GM21825 (cell line): ENCODE measurements at regions not wholly inside any gene's neighbourhood (a gene's known extent, or its start where the extent isn't known, plus 50 kb on each side); places are given as distances from the start of the nearest gene placed in this dataset.
"Not testable (repeated sequence)": the region's sequence is repeated elsewhere in the genome, so short reads cannot be mapped to it uniquely, and the experiment has no call there.

Experiments used
- ATAC-seq: cut with Tn5 transposase; IDR thresholded peaks from one replicate; pipeline ENCODE4 v1.9.1; 2021; ENCODE audit warnings: mild to moderate bottlenecking, moderate library complexity; ENCODE audit not compliant: unreplicated experiment

GRCh38 chr10:35889226-35889625 is 247.1 kb upstream of the FZD8 start:
- no peak for ATAC-seq

- ATAC-seq: no peak
These were observed 246.3 kb upstream of the FZD8 start for GRCh38 chr10:35888400-35888799.

GRCh38 chr10:35887685-35888084 is 245.6 kb upstream of the FZD8 start:
- no peak for ATAC-seq

- no peak for ATAC-seq
These were observed 243.0 kb upstream of the FZD8 start for GRCh38 chr10:35885076-35885475.

GRCh38 chr10:35884657-35885071 is 242.6 kb upstream of the FZD8 start:
- no peak for ATAC-seq

- ATAC-seq: no peak
These were observed 240.5 kb upstream of the FZD8 start for GRCh38 chr10:35882422-35883150.

- ATAC-seq: no peak
These were observed 239.2 kb upstream of the FZD8 start for GRCh38 chr10:35881320-35881719.

- ATAC-seq: no peak
These were observed 234.2 kb upstream of the FZD8 start for GRCh38 chr10:35876248-35876647.

- ATAC-seq: no peak
These were observed 233.1 kb upstream of the FZD8 start for GRCh38 chr10:35875016-35875676.

GRCh38 chr10:35874311-35875015 is 232.4 kb upstream of the FZD8 start:
- no peak for ATAC-seq

DNA sequence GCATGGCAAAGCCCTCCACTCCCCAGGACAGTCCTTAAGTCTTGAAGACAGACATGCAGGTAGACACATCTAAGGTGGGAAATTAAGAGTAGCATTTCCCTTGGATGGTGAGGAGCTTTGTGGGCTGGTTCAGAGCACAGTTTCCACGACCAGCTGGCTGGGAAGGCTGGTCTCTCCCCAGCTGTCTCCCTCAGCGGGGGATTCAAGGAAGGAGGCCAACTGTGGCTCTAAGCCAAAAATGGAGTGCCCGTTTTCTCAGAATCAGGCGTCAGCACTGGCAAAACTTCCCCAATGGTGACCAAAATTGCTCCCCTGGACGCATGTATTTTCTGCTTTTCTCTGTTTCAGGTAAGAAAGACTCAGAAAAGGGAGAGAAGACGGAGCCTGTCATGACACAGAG is 230.6 kb upstream of the FZD8 start:
- no peak for ATAC-seq

DNA sequence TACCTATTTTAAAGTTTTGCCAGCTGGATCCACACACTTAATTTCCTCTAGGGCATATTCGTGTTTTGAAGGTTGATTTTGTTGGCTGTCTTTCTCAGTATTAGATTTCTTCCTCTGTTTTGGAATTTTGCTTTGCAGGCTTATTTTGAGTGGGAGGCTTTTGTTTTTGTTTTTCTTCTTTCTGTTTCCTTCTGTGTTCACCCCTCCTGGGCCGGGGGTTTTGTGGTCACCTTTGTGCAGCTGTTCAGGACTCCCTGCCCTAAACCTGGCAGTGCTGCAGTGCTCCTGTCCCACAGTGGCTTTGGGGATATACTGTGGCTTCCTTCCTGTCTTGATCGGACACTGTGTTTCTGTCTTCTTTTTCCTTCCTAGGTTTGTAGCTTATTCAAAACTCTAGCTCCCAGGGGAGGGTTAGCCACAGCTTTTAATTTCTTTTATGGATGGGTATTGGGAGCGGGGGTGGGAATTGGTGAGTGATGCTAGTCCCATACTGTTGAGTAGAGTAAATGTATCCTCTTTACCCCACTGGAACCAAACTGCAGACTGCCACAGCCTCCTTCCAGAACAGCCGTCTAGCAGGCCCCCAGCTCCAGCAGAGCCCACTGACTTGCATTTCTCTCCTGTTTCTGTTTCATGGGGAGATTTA is 228.7 kb upstream of the FZD8 start:
- ATAC-seq: no peak

GRCh38 chr10:35858676-35859283 is 216.7 kb upstream of the FZD8 start:
- ATAC-seq: not testable (repeated sequence)

DNA sequence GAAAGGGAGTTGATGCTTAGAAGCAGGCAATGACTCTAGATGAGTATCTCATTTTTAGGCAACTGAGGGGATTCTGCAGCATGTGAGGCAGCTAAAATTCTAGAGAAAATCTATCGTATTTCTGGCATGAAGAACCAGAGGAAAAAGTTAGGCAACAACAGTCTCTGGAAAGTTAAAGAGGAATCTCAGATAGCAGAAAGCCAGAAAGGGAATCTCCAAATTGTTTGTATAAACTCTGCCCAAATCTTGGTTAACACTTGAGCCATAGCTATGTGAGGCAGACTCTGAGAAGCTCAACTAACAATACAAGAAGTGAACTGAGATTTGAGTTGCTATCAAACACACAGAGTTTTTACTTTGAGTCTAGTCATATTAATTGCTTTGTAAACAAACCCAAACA is 215.8 kb upstream of the FZD8 start:
- ATAC-seq: no peak

DNA sequence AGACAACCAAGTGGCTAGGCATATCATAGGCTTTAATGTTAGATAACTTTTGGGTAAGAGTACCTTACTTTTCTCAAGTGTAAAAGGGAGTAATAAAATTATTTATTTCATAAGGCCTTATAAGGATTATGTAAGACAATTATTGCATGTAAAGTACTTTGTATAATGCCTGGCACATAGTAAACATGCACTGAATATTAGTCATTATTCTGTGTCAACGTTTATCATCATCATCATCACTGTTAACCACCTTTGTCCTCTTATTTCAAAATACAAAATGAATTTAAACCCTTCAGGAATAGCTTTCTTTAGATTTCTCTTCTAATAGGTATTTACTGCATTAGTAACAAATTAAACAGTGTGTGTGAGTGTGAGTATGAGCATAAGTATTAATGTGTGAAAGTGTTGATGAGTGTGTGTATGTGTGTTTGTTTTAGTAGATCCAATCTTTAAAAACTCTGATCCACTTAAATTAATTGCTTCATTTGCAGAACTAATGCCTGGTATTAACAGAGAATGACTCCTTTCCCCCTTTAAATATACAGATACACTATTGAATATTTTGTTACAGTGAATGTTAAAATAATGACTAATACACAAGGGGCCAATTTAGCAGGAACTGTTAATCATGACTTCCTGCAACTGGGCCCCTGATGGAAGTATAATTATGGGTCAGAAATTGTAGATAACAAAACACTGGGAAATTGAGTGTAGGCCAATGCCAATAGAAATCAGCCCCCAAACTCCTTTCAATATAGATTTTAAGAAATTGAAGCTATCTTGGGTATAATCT is 213.3 kb upstream of the FZD8 start:
- ATAC-seq: no peak

DNA sequence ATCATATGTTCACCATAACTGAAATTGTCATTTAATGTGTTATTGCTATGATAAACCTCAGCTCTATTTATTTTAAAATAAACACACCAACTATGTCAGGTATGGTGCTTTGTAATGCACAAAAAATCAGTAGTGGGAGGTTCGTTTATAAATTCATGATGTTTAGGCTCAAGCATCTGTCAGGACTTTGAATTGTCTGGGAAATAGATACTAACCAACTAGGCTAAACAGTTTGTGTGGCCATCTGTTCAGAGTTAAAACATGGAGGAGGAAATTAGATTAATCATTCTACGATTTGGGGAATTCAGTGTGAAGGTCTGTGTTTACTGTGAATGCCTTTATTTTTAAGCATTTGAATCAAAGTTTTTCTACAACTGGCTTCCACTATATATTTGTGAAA is 212.6 kb upstream of the FZD8 start:
- ATAC-seq: no peak

GRCh38 chr10:35852721-35853120 is 210.6 kb upstream of the FZD8 start:
- no peak for ATAC-seq

GRCh38 chr10:35848412-35848811 is 206.3 kb upstream of the FZD8 start:
- ATAC-seq: no peak

GRCh38 chr10:35844686-35845085 is 202.6 kb upstream of the FZD8 start:
- no peak for ATAC-seq

- ATAC-seq: no peak
These were observed 201.6 kb upstream of the FZD8 start for GRCh38 chr10:35843524-35844181.
